Stimulated activated CD4-positive, alpha-beta T cell treated with anti-CD3 and anti-CD28 coated beads, Interleukin-1b, Interleukin-23, amount 100 ng/mL, for 1 hour (primary cell): ENCODE measurements at regions not wholly inside any gene's neighbourhood (a gene's known extent, or its start where the extent isn't known, plus 50 kb on each side); places are given as distances from the start of the nearest gene placed in this dataset.

Experiments
- DNase-seq, 2 donors: peaks; one replicate each; pipeline ENCODE4 v3.0.0-alpha.2; 2020; ENCODE audit warnings: low read depth in 2 of 2

DNA sequence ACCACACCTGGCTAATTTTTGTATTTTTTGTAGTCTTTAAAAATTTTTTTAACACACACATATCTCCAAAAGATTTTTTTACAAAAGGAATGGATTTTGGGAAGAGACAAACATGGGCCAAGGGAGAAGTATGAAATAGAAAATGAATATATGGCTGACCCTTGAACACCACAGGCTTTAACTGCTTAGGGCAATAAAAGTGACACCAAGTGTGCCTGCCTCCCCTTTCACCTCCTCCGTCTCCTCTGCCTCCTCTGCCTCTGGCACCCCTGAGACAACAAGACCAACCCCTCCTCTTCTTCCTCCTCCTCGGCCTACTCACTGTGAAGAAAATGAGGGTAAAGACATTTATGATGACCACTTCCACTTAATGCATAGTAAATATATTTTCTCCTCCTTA lies 483.9 kb downstream of the KDM4C start:
- DNase-seq, result no peak

GRCh38 chr9:7240569-7241311 lies 483.0 kb downstream of the KDM4C start:
- no peak for DNase-seq

GRCh38 chr9:7239708-7240107 lies 481.9 kb downstream of the KDM4C start:
- DNase-seq, result no peak

- DNase-seq, result no peak
These were observed 480.5 kb downstream of the KDM4C start for GRCh38 chr9:7238247-7238637.

DNA sequence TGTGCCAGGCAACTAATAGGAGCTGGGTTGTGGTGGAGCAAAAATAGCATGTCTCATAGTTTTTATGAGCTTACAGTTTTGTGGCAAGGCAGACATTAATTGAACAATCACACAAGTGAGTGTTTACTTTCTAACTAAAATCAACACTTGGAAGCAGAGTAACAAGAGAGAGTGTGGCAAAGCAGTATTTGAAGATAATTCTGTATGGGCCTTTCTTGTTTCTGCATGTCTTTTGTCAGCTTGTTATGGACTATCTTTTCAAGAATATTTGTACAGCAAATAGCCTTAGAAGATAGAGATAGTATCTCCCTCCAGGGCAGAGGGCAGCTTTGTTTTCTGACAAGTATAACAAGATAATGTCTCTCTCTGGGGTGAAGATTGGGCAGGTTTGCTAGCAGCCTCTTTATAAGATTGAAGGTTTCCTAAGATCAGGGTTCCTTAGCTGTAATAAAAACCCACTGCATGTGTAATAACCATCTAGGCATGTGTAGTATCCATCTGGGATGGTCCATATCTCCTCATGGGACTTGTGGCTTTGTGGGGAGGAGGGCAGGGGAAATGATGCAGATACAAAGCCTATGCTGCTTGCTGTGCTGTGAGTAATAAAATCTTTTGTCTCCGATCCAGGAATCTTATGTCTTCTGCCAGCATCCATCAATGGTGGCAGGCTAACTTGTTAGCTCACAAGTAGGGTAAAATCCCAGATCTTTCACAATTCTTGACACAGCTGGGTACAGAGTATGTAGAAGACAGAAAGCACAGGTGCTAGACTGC lies 479.9 kb downstream of the KDM4C start:
- DNase-seq, result no peak

DNA sequence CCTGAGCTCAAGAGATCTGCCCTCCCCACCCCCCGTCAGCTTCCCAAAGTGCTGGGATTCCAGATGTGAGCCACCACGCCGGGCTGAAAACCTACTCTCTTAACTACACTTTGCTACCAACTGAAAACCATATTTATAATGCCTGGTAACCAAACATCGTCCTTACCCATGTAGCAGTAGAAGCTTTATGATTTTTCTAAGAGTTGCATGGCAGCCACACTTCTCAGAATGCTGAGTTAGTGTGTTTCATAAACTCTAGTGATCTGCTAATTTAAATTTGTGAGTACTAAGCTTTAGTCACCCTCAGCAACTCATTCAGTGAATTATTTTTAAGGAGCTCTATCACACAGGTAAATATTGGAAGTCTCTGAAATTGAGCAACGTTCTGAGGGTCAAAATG lies 478.4 kb downstream of the KDM4C start:
- no peak for DNase-seq

- no peak for DNase-seq
These were observed 476.4 kb downstream of the KDM4C start for GRCh38 chr9:7234144-7234543.

DNA sequence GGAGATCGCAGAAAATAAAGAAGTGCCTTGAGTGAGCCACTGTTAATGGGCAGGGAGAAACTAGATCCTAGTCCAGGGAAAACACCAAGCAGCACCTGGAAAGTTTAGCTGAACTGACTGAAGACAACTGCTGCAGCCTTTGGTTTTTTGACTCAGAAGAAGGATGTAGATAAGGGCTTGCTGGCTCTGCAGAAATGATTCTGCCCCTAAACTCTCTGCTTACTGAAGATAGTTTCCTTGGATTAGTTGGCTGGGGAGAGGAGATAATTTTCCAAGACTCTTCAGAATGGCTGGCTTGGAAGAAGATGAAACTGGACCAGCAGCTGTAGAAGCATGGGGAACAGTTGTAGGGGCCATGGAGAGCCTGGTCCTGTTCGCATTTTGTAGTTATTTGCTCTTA lies 471.8 kb downstream of the KDM4C start:
- no peak for DNase-seq

GRCh38 chr9:7228726-7229125 lies 471.0 kb downstream of the KDM4C start:
- DNase-seq, result no peak

DNA sequence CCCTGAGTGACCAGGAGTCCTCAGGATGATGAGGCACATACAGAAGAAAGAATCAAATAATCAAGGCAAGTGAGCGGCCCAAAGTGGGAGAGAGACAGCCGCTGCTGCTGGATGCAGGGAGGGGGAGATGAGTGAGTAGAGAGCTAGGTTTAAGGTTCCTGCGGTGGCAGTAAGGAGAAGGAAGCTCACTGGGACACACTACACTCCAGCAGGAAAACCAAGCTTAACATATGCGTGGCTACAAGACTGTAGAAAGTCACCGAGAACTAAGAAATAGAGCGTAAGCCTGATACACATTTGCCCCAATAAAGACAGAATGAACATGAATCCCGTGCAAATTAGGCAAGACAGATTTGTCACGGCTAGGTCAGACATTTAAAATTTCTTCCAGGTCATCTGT lies 470.2 kb downstream of the KDM4C start:
- no peak for DNase-seq

- no peak for DNase-seq
These were observed 468.4 kb downstream of the KDM4C start for GRCh38 chr9:7226007-7226640.
